IMR-90 (cell line): ENCODE measurements at regions not wholly inside any gene's neighbourhood (a gene's known extent, or its start where the extent isn't known, plus 50 kb on each side); places are given as distances from the start of the nearest gene placed in this dataset.

Experiments
- BHLHE40 ChIP-seq: fragments of 150-350 bp; IDR thresholded peaks from 2 replicates; pipeline ENCODE4 v1.6.1; 2016; ENCODE audit warnings: mild to moderate bottlenecking, low read depth, low read length
- CEBPB ChIP-seq: IDR thresholded peaks from 2 replicates; pipeline ENCODE4 v1.6.1; 2012; ENCODE audit warnings: low read depth, low read length, improper control_type of control experiment
- CHD1 ChIP-seq: IDR thresholded peaks from 2 replicates; pipeline ENCODE4 v1.6.1; 2012; ENCODE audit warnings: low read depth, low read length, improper control_type of control experiment
- CTCF ChIP-seq: conservative IDR thresholded peaks from 2 replicates; pipeline ENCODE4 v1.5.1; 2012; ENCODE audit warnings: mild to moderate bottlenecking, low read depth, low read length, improper control_type of control experiment
- MAZ ChIP-seq: IDR thresholded peaks from 2 replicates; pipeline ENCODE4 v1.6.1; 2012; ENCODE audit warnings: low read depth, mild to moderate bottlenecking, low read length, improper control_type of control experiment, moderate library complexity, borderline replicate concordance
- MXI1 ChIP-seq: IDR thresholded peaks from 2 replicates; pipeline ENCODE4 v1.6.1; 2012; ENCODE audit warnings: low read depth, mild to moderate bottlenecking, low read length, moderate library complexity, borderline replicate concordance
- POLR2A ChIP-seq: IDR thresholded peaks from 2 replicates; pipeline ENCODE4 v1.6.1; 2012; ENCODE audit warnings: mild to moderate bottlenecking, low read depth, low read length
- RAD21 ChIP-seq: IDR thresholded peaks from 2 replicates; pipeline ENCODE4 v1.6.1; 2012; ENCODE audit warnings: low read length, improper control_type of control experiment
- RCOR1 ChIP-seq: IDR thresholded peaks from 2 replicates; pipeline ENCODE4 v1.6.1; 2012; ENCODE audit warnings: mild to moderate bottlenecking, low read length, improper control_type of control experiment; ENCODE audit not compliant: insufficient replicate concordance
- SMC3 ChIP-seq: fragments of 150-350 bp; IDR thresholded peaks from 2 replicates; pipeline ENCODE4 v1.6.1; 2016; ENCODE audit warnings: low read depth, mild to moderate bottlenecking, antibody characterized with exemption, low read length, moderate library complexity

GRCh38 chr15:85932391-85932790, 137.7 kb upstream of the KLHL25 start:
- TF ChIP-seq CTCF (no peak), POLR2A (no peak), MXI1 (no peak), SMC3 (no peak), CHD1 (no peak), CEBPB (no peak), RAD21 (no peak), RCOR1 (no peak), MAZ (no peak), BHLHE40 (no peak)
